HG03066 (cell line): ENCODE measurements at regions not wholly inside any gene's neighbourhood (a gene's known extent, or its start where the extent isn't known, plus 50 kb on each side); places are given as distances from the start of the nearest gene placed in this dataset.

Source experiments
- ATAC-seq: cut with Tn5 transposase; IDR thresholded peaks from one replicate; pipeline ENCODE4 v1.9.1; 2021; ENCODE audit warnings: low read depth; ENCODE audit not compliant: unreplicated experiment

- ATAC-seq: no peak
These were observed 84.0 kb upstream of the TMEFF2 start for GRCh38 chr2:192278701-192279100.

GRCh38 chr2:192277494-192278109, 82.9 kb upstream of the TMEFF2 start:
- ATAC-seq: no peak

- ATAC-seq: no peak
These were observed 80.9 kb upstream of the TMEFF2 start for GRCh38 chr2:192275632-192276031.

- no peak for ATAC-seq
These were observed 72.8 kb upstream of the TMEFF2 start for GRCh38 chr2:192267484-192267883.

DNA sequence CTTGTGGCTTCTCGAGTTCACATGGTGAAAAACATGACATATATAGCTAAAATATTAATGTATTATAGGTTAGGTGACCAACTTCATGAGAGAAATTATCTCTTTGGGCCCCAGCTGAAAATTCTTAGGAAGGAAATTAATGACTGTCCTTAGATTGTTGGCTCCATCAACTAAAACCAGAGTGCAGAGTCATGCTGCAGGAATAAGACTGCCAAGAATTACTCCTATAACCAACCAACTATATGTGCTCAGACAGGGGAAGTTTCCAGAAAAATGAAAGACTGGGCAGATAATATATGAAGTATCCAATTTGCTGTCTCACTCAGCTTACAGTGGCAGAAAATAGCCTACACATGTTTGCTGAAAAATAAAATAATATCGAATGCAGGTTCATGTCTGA, 71.0 kb upstream of the TMEFF2 start:
- no peak for ATAC-seq

DNA sequence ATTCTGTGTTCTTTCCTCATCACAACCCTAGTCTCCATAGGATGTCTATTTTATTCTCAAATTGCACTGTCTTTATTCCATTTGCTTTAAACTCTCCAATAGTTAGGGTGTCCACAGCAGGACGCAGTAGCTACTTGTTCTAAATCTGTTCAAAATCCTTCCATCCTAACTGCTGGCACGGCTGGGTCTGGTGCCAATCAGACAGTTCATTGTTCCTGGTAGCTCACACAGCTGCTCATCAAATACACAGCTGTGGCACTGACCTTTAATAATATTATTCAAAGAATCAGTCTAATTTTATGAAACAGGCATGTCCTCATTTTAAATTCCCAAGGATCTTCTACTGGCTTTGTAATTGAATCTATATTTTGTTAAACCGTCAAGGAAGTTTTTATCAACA, 59.7 kb upstream of the TMEFF2 start:
- no peak for ATAC-seq

DNA sequence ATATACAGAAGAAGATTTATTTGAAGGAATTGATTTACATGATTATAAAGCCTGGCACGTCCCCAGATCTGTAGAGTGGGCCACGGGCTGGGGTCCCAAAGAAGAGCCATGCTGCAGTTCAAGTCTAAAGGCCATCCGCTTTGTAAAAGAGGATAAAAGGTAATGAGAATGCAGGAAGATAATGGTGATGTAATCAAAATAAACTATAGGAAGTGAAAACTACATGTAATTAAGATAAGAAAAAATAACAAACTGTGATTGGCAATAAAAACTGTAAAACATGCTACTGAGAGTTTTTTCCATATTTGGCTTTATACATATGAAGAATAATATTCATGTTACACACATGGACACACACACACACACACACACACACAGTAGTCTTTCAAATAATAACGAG, 59.0 kb upstream of the TMEFF2 start:
- ATAC-seq: no peak

GRCh38 chr2:192250961-192251360, 56.2 kb upstream of the TMEFF2 start:
- no peak for ATAC-seq

- ATAC-seq: no peak
These were observed 52.7 kb upstream of the TMEFF2 start for GRCh38 chr2:192247456-192247855.

GRCh38 chr2:192246297-192246696, 51.6 kb upstream of the TMEFF2 start:
- ATAC-seq: no peak

DNA sequence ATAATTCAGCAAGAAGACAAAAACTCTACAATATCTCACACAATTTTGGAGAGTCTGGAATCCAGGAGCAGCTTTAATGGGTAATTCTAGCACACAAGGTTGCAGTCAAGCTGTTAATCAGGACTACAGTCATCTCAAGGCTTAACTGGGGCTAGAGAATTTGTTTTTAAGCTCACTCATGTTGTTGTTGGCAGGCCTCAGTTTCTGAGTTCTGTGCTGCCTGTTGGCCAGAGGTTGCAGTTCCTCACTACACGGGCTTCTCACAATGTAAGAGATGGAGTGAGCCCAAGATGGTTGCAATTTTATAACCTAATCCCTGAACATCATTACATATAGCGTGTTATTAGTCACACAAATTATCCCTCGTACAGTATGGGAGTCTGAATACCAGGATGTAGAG, 50.6 kb upstream of the TMEFF2 start:
- no peak for ATAC-seq
